ENCODE measurements at regions not wholly inside any gene's neighbourhood (a gene's known extent, or its start where the extent isn't known, plus 50 kb on each side); places are given as distances from the start of the nearest gene placed in this dataset.

GRCh38 chr5:56456002-56456401 lies 222.9 kb upstream of the ANKRD55 start:
- TF ChIP-seq, protein P1, sequence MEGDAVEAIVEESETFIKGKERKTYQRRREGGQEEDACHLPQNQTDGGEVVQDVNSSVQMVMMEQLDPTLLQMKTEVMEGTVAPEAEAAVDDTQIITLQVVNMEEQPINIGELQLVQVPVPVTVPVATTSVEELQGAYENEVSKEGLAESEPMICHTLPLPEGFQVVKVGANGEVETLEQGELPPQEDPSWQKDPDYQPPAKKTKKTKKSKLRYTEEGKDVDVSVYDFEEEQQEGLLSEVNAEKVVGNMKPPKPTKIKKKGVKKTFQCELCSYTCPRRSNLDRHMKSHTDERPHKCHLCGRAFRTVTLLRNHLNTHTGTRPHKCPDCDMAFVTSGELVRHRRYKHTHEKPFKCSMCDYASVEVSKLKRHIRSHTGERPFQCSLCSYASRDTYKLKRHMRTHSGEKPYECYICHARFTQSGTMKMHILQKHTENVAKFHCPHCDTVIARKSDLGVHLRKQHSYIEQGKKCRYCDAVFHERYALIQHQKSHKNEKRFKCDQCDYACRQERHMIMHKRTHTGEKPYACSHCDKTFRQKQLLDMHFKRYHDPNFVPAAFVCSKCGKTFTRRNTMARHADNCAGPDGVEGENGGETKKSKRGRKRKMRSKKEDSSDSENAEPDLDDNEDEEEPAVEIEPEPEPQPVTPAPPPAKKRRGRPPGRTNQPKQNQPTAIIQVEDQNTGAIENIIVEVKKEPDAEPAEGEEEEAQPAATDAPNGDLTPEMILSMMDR (IDR thresholded peaks at IDR 0.05; ENCODE audit: insufficient read depth, low read length), result no peak
- no peak for TF ChIP-seq GABPA (IDR thresholded peaks at IDR 0.05; ENCODE audit: low read depth)
- TF ChIP-seq SPI1 (IDR thresholded peaks at IDR 0.05; ENCODE audit: borderline replicate concordance, low read depth), result no peak
- TF ChIP-seq POLR2AphosphoS5 (IDR thresholded peaks at IDR 0.05; ENCODE audit: low read depth), result no peak
- TF ChIP-seq REST (IDR thresholded peaks at IDR 0.05; ENCODE audit: insufficient replicate concordance, low read depth), result no peak

All from HL-60 (cell line).